Stimulated activated effector memory CD8-positive, alpha-beta T cell treated with anti-CD3 and anti-CD28 coated beads, Interleukin-12 subunit alpha, Interleukin-12 subunit beta, amount 100 ng/mL, for 72 hours (primary cell): ENCODE measurements at regions not wholly inside any gene's neighbourhood (a gene's known extent, or its start where the extent isn't known, plus 50 kb on each side); places are given as distances from the start of the nearest gene placed in this dataset.
"Not testable (repeated sequence)": the region's sequence is repeated elsewhere in the genome, so short reads cannot be mapped to it uniquely, and the experiment has no call there.

Experiments used
- ATAC-seq: fragments of 150-1000 bp; cut with Tn5 transposase; 2 replicates; pipeline ENCODE4 v1.10.0; 2021
- DNase-seq, 2 donors: peaks; one replicate each; pipeline ENCODE4 v3.0.0; 2021 to 2022; ENCODE audit warnings: low spot score in 2 of 2
- H3K27ac Mint-ChIP-seq: one replicate; pipeline ENCODE4 v1.8.0; 2022; ENCODE audit warnings: mild to moderate bottlenecking, mixed read lengths
- H3K36me3 Mint-ChIP-seq: one replicate; pipeline ENCODE4 v1.8.0; 2022; ENCODE audit warnings: mild to moderate bottlenecking, mixed read lengths
- H3K4me1 Mint-ChIP-seq: one replicate; pipeline ENCODE4 v1.8.0; 2022; ENCODE audit warnings: mixed read lengths
- H3K4me3 Mint-ChIP-seq: one replicate; pipeline ENCODE4 v1.8.0; 2022; ENCODE audit warnings: mild to moderate bottlenecking, mixed read lengths
- H3K9me3 Mint-ChIP-seq: one replicate; pipeline ENCODE4 v1.8.0; 2022; ENCODE audit warnings: mixed read lengths

GRCh38 chr14:22285991-22286390 is 303.0 kb downstream of the DAD1 start:
- Mint-ChIP-seq H3K27ac (no peak overlapping the region), H3K36me3 (no peaks in the 10 kb centered on the region), H3K9me3 (no peaks in the 10 kb centered on the region), H3K4me3 (no peak overlapping the region), H3K4me1 (no peaks in the 10 kb centered on the region)
- ATAC-seq (no peak), DNase-seq (no peak)

DNA sequence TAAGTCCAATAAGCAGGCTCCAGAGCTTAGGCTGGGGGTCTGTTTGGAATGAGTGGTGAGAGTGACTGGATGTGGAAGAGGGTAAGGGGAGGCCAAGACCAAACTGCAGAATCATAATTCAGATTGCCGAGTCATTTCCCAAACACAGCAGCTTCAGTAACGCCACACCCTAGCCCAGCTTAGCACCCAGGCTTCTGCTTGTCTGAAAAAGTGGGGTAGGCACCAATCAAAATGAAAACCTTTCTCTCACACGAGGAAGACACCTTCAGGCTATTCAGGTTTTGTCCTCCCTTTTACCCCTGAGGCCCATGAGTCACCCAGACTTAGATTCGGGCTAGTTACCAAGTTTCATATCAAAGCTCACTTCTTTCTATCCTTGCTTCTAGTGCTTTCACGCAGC is 306.1 kb downstream of the DAD1 start:
- Mint-ChIP-seq H3K4me3 (no peak overlapping the region), H3K27ac (no peak overlapping the region), H3K9me3 (no peaks in the 10 kb centered on the region), H3K4me1 (no peaks in the 10 kb centered on the region), H3K36me3 (no peaks in the 10 kb centered on the region)
- DNase-seq (no peak), ATAC-seq (no peak)

DNA sequence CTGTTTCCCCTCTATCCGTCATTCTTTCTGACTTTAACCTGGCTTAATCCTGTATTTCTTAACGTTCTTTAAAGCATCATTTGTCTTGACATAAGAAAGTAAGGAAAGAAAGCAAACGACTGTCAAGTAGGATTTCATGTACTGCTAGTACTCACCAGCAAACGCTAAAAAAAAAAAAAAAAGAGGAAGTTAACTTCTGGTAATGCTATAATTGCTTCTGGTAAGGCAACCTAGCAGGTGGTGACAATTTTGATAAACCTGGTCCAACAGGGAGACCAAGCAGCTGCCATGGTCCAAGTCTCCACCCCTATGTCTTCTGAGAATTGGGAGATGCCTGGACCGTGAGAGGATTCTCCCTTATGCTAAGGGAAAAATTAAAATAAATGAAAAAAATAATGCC is 306.6 kb downstream of the DAD1 start:
- no peaks in the 10 kb centered on the region for H3K36me3 Mint-ChIP-seq
- no peak overlapping the region for H3K4me3 Mint-ChIP-seq
- ATAC-seq = no peak
- DNase-seq = no peak
- H3K27ac Mint-ChIP-seq = no peak overlapping the region
- no peaks in the 10 kb centered on the region for H3K9me3 Mint-ChIP-seq
- no peaks in the 10 kb centered on the region for H3K4me1 Mint-ChIP-seq

- ATAC-seq, H3K36me3 Mint-ChIP-seq, DNase-seq, H3K4me1 Mint-ChIP-seq, H3K9me3 Mint-ChIP-seq: not testable (repeated sequence)
- Mint-ChIP-seq H3K4me3 (peak overlapping the region; percentile 39), H3K27ac (peak overlapping the region; percentile 61)
Measured at GRCh38 chr14:22281447-22281874, 307.6 kb downstream of the DAD1 start.

DNA sequence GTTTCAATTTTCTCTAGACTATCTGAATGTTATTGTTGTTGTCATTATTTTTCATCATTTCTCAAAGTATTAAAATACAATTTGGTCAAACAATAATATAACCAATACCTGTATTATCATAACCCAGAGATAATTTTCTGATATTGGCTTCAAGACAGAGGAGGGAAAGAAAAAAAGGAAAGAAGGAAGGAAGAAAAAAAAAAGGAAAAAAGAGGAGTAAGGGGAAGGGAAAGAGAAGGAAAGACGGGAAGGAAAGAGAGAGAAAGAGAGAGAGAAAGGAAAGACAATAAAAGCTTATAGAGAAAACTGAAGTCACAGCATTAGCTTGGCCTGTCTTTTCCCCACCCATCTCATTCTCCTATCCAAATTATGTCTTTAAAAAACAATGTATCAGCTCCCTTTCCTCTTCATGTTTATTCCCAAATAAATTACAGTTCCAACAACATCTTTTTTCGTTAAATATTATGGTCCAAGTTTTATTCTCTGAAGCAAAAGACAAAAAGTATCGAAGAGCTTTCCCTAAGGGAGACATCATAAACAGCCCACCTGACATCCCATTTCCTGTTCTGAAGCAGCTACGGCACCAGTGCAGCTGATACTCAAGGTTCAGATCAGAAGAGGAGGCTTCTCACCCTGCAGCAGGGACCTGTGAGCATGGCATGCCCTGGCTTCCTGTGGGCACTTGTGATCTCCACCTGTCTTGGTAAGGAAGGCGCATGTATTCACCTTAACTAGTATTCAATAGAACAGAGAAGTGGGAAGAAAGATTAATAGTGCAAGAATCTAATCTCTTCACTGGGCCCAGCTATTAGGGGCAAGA is 308.3 kb downstream of the DAD1 start:
- Mint-ChIP-seq H3K9me3 (no peaks in the 10 kb centered on the region), H3K4me1 (no peaks in the 10 kb centered on the region), H3K36me3 (no peaks in the 10 kb centered on the region), H3K27ac (peak overlapping the region; percentile 61), H3K4me3 (peak overlapping the region; percentile 39)
- ATAC-seq = no peak
- DNase-seq = no peak

GRCh38 chr14:22276913-22277816 is 311.9 kb downstream of the DAD1 start:
- no peak for ATAC-seq
- DNase-seq = no peak
- Mint-ChIP-seq H3K4me3 (no peak overlapping the region), H3K4me1 (no peaks in the 10 kb centered on the region), H3K27ac (no peak overlapping the region), H3K9me3 (no peaks in the 10 kb centered on the region), H3K36me3 (no peaks in the 10 kb centered on the region)

DNA sequence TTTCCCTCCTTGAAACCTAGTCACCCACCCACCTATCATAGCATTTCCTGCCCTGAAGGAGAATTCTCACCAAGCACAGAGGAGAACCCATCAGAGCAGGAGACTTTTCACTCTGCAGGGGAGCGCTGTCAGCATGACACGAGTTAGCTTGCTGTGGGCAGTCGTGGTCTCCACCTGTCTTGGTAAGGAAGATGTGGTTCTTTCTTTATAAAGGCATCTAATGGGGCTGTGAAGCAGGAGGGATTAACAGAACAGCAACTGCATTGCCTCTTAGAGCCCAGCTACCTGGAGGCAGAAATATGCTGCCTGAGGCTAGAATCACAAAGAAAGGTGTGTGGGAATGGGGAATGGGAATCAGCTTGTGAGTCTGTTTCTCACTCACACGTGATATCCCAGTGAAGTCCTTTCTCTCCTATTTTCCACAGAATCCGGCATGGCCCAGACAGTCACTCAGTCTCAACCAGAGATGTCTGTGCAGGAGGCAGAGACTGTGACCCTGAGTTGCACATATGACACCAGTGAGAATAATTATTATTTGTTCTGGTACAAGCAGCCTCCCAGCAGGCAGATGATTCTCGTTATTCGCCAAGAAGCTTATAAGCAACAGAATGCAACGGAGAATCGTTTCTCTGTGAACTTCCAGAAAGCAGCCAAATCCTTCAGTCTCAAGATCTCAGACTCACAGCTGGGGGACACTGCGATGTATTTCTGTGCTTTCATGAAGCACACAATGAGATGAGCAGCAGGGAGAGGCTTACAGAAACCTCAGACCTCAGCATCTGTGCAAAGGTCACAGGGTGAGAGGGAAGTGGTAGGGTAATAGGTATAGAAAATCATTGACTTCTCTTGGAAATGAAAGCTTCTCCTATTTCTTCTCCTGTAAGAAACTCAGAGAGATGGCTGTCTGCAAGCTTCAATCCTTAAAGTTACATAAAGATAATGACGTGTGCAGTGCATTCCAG is 316.9 kb downstream of the DAD1 start:
- peak overlapping the region; percentile 23 for H3K4me3 Mint-ChIP-seq
- no peaks in the 10 kb centered on the region for H3K36me3 Mint-ChIP-seq
- no peak overlapping the region for H3K27ac Mint-ChIP-seq
- DNase-seq (no peak), ATAC-seq (no peak)
- no peaks in the 10 kb centered on the region for H3K9me3 Mint-ChIP-seq
- H3K4me1 Mint-ChIP-seq = no peaks in the 10 kb centered on the region

DNA sequence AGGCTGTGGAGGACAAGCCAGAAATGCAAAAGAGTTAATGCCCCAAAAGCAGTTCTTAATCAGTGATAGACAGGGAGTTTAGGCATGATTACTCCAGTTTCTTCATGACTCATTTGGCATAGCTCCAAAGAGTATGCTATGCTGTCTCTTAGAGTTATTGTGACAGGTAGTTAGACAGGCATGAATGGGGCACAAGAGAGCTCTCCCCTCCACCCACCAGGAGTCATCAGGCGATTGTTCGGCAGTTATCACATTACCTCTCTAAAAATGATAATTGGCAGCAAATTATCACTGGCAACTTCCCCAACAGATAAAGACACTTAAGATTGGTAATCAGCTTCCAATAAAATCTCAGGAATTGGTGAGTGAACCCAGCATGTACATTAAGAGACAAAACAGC is 320.1 kb downstream of the DAD1 start:
- H3K4me3 Mint-ChIP-seq = no peak overlapping the region
- DNase-seq (no peak), ATAC-seq (peak; percentile 24)
- no peaks in the 10 kb centered on the region for H3K4me1 Mint-ChIP-seq
- H3K9me3 Mint-ChIP-seq = no peaks in the 10 kb centered on the region
- H3K36me3 Mint-ChIP-seq = no peaks in the 10 kb centered on the region
- no peak overlapping the region for H3K27ac Mint-ChIP-seq

- H3K9me3 Mint-ChIP-seq = no peaks in the 10 kb centered on the region
- ATAC-seq = no peak
- H3K4me1 Mint-ChIP-seq = no peaks in the 10 kb centered on the region
- no peaks in the 10 kb centered on the region for H3K36me3 Mint-ChIP-seq
- H3K4me3 Mint-ChIP-seq = no peak overlapping the region
- DNase-seq = no peak
- H3K27ac Mint-ChIP-seq = no peak overlapping the region
Measured at GRCh38 chr14:22266683-22267082, 322.3 kb downstream of the DAD1 start.

- no peaks in the 10 kb centered on the region for H3K36me3 Mint-ChIP-seq
- H3K27ac Mint-ChIP-seq = no peak overlapping the region
- ATAC-seq (no peak), DNase-seq (no peak)
- H3K4me3 Mint-ChIP-seq = no peak overlapping the region
- H3K4me1 Mint-ChIP-seq = no peaks in the 10 kb centered on the region
- H3K9me3 Mint-ChIP-seq = no peaks in the 10 kb centered on the region
Measured at GRCh38 chr14:22266142-22266442, 322.9 kb downstream of the DAD1 start.

DNA sequence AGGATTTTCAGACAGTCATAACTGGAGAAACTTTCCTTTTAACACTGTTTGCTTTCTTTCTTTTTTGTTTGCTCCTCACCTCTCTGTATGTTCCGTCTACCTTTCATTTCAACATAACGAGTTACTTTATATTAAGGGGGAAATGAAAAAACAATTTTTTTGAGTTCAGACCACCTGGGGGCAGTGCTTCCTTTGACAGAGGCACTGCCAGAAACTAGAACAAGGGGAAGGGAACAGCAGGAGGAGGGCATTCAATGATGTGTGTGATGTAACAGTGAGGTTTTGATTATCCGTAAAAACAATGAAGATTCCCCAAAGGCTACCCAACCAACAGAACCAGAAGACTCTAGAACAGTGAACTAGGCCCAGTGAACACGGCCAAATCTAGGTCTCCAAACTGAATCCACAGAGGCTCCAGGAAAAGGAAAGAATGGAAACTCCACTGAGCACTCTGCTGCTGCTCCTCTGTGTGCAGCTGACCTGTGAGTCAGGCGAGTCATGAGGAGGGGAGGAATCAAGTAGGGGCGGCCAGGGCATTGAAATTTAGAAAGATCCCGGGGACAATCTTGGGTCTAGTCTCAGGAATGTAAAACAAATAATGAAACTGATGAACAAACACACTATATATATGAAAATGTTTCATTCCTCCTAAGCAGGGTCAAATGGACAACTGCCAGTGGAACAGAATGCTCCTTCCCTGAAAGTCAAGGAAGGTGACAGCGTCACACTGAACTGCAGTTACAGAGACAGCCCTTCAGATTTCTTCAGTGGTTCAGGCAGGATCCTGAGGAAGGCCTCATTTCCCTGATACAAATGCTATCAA is 323.5 kb downstream of the DAD1 start:
- H3K4me1 Mint-ChIP-seq = no peaks in the 10 kb centered on the region
- H3K36me3 Mint-ChIP-seq = no peaks in the 10 kb centered on the region
- DNase-seq = no peak
- ATAC-seq = no peak
- no peak overlapping the region for H3K4me3 Mint-ChIP-seq
- no peaks in the 10 kb centered on the region for H3K9me3 Mint-ChIP-seq
- no peak overlapping the region for H3K27ac Mint-ChIP-seq

GRCh38 chr14:22264759-22265158 is 324.3 kb downstream of the DAD1 start:
- H3K4me1 Mint-ChIP-seq = no peaks in the 10 kb centered on the region
- no peak overlapping the region for H3K27ac Mint-ChIP-seq
- H3K36me3 Mint-ChIP-seq = no peaks in the 10 kb centered on the region
- DNase-seq (no peak), ATAC-seq (no peak)
- H3K4me3 Mint-ChIP-seq = no peak overlapping the region
- no peaks in the 10 kb centered on the region for H3K9me3 Mint-ChIP-seq

DNA sequence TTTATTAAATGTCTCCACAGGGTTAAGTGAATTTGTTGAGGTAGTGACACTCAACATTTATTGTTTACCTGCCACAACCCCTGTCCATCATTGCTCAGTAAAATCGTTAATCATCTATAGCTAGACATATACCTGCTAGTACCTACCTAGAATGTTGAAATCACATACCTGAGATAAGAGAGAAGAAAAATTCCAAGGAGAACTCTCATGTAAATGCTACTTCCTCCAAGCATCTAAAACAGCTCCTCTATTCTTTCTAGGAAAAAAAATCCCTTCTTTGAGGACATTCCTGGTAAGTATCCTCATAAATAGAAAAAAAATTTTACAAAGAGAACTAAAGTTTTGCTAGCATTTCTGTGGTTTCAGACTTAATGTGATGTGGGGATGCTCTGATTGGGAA is 325.1 kb downstream of the DAD1 start:
- Mint-ChIP-seq H3K4me1 (no peaks in the 10 kb centered on the region), H3K36me3 (no peaks in the 10 kb centered on the region), H3K9me3 (no peaks in the 10 kb centered on the region), H3K27ac (no peak overlapping the region), H3K4me3 (no peak overlapping the region)
- ATAC-seq = no peak
- no peak for DNase-seq

DNA sequence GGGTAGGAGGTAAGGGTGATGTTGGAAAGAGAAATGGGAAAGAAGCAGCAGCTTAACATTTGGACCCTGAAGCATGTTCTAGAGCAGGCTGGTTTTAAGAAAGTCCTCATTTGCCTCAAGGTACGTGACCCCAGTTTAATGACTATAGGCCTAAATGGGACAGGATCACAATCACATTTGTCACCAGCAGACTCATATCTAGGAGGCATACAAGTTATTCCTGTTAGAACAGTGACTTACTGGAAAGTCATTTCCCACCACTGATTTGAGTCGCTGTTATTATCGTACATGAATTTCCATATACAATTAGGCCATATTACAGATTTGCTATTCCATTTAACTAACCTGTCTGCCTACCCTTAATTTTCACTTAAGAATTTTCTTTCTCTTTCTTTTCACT is 326.1 kb downstream of the DAD1 start:
- Mint-ChIP-seq H3K9me3 (no peaks in the 10 kb centered on the region), H3K36me3 (no peaks in the 10 kb centered on the region), H3K4me3 (no peak overlapping the region), H3K27ac (no peak overlapping the region), H3K4me1 (no peaks in the 10 kb centered on the region)
- DNase-seq (no peak), ATAC-seq (no peak)
